Large intestine (tissue), 3 donors: ENCODE measurements at regions not wholly inside any gene's neighbourhood (a gene's known extent, or its start where the extent isn't known, plus 50 kb on each side); places are given as distances from the start of the nearest gene placed in this dataset.

Source experiments
- DNase-seq, 2 donors: peaks; one replicate each; pipeline versions ENCODE4 v3.0.0 to v3.0.0-alpha.2; 2013
- H3K27ac ChIP-seq: one replicate; pipeline ENCODE4 v1.5.1; 2013; ENCODE audit warnings: low read length
- H3K27me3 ChIP-seq: 2 replicates; pipeline ENCODE4 v1.6.1; 2013; ENCODE audit warnings: low read length; ENCODE audit not compliant: control insufficient read depth, insufficient read depth
- H3K36me3 ChIP-seq: 2 replicates; pipeline ENCODE4 v1.6.1; 2013; ENCODE audit warnings: low read length; ENCODE audit not compliant: control insufficient read depth, insufficient read depth
- H3K4me1 ChIP-seq: one replicate; pipeline ENCODE4 v1.6.1; 2013; ENCODE audit warnings: low read length; ENCODE audit not compliant: control insufficient read depth, insufficient read depth
- H3K4me3 ChIP-seq: one replicate; pipeline ENCODE4 v1.5.1; 2013; ENCODE audit warnings: low read length
- H3K9me3 ChIP-seq: one replicate; pipeline ENCODE4 v1.6.1; 2013; ENCODE audit warnings: mild to moderate bottlenecking, low read depth, low read length, moderate library complexity; ENCODE audit not compliant: control insufficient read depth
- WGBS: methylation state at CpG from one replicate; pipeline ENCODE4 v1.1.5; 2013; ENCODE audit warnings: low lambda C conversion rate; ENCODE audit not compliant: insufficient coverage; 5-methylcytosine and 5-hydroxymethylcytosine counted together

GRCh38 chr21:35208810-35209517 lies 159.9 kb upstream of the RUNX1 start:
- peak in 1 of 2 donors; percentile 9 for DNase-seq
- Histone ChIP-seq H3K9me3 (no peaks in the 10 kb centered on the region), H3K4me1 (no peaks in the 10 kb centered on the region), H3K27ac (no peak overlapping the region), H3K27me3 (no peaks in the 10 kb centered on the region), H3K4me3 (no peak overlapping the region), H3K36me3 (no peaks in the 10 kb centered on the region)
- 74% methylated on average over 3 of the region's 7 CpGs for WGBS

GRCh38 chr21:35208104-35208503 lies 159.0 kb upstream of the RUNX1 start:
- H3K36me3 ChIP-seq: no peaks in the 10 kb centered on the region

GRCh38 chr21:35207322-35207721 lies 158.2 kb upstream of the RUNX1 start:
- WGBS: no CpG with 5 or more reads among the region's 9 CpGs
- Histone ChIP-seq H3K4me3 (no peak overlapping the region), H3K36me3 (no peaks in the 10 kb centered on the region), H3K4me1 (no peaks in the 10 kb centered on the region), H3K27me3 (no peaks in the 10 kb centered on the region), H3K9me3 (no peaks in the 10 kb centered on the region), H3K27ac (no peak overlapping the region)
- DNase-seq: no peak

More at GRCh38 chr21:35208104-35208503, 159.0 kb upstream of the RUNX1 start:
- Histone ChIP-seq H3K9me3 (no peaks in the 10 kb centered on the region), H3K4me1 (no peaks in the 10 kb centered on the region), H3K4me3 (no peak overlapping the region), H3K27me3 (no peaks in the 10 kb centered on the region), H3K27ac (no peak overlapping the region)
- 100% methylated on average over 2 of the region's 10 CpGs for WGBS
- DNase-seq: no peak

- whole genome bisulfite sequencing: 100% methylated on average over 1 of the region's 11 CpGs
- no peak overlapping the region for H3K4me3 ChIP-seq
- H3K27ac ChIP-seq: peak overlapping the region; percentile 9
- no peaks in the 10 kb centered on the region for H3K36me3 ChIP-seq
- no peaks in the 10 kb centered on the region for H3K9me3 ChIP-seq
- no peaks in the 10 kb centered on the region for H3K27me3 ChIP-seq
- H3K4me1 ChIP-seq: no peaks in the 10 kb centered on the region
- DNase-seq: peak in 1 of 2 donors; percentile 22
These were observed 157.3 kb upstream of the RUNX1 start for GRCh38 chr21:35206141-35207125.

- peak; percentile 54 to 59 for DNase-seq
- Histone ChIP-seq H3K9me3 (no peaks in the 10 kb centered on the region), H3K27ac (no peak overlapping the region), H3K36me3 (no peaks in the 10 kb centered on the region), H3K4me1 (no peaks in the 10 kb centered on the region), H3K27me3 (no peaks in the 10 kb centered on the region), H3K4me3 (no peak overlapping the region)
- 72% methylated on average over 3 of the region's 19 CpGs for WGBS
These were observed 155.9 kb upstream of the RUNX1 start for GRCh38 chr21:35204850-35205541.

GRCh38 chr21:35204125-35204524 lies 155.0 kb upstream of the RUNX1 start:
- H3K4me3 ChIP-seq: no peak overlapping the region
- H3K4me1 ChIP-seq: no peaks in the 10 kb centered on the region
- H3K9me3 ChIP-seq: no peaks in the 10 kb centered on the region
- no peaks in the 10 kb centered on the region for H3K27me3 ChIP-seq
- DNase-seq: no peak
- no peak overlapping the region for H3K27ac ChIP-seq
- no CpG with 5 or more reads among the region's 7 CpGs for WGBS
- H3K36me3 ChIP-seq: no peaks in the 10 kb centered on the region

- Histone ChIP-seq H3K9me3 (no peaks in the 10 kb centered on the region), H3K27ac (no peak overlapping the region), H3K4me1 (no peaks in the 10 kb centered on the region), H3K27me3 (no peaks in the 10 kb centered on the region), H3K36me3 (no peaks in the 10 kb centered on the region), H3K4me3 (no peak overlapping the region)
- peak in 1 of 2 donors; percentile 42 for DNase-seq
- WGBS: 63% methylated on average over 4 of the region's 11 CpGs
These were observed 154.2 kb upstream of the RUNX1 start for GRCh38 chr21:35203093-35203977.

GRCh38 chr21:35202431-35202830 lies 153.3 kb upstream of the RUNX1 start:
- Histone ChIP-seq H3K27ac (no peak overlapping the region), H3K9me3 (no peaks in the 10 kb centered on the region), H3K27me3 (no peaks in the 10 kb centered on the region), H3K36me3 (no peaks in the 10 kb centered on the region), H3K4me3 (no peak overlapping the region), H3K4me1 (no peaks in the 10 kb centered on the region)
- DNase-seq: no peak

- DNase-seq: no peak
- no peaks in the 10 kb centered on the region for H3K4me1 ChIP-seq
- no peak overlapping the region for H3K27ac ChIP-seq
- H3K4me3 ChIP-seq: no peak overlapping the region
- H3K36me3 ChIP-seq: no peaks in the 10 kb centered on the region
- no peaks in the 10 kb centered on the region for H3K9me3 ChIP-seq
- no peaks in the 10 kb centered on the region for H3K27me3 ChIP-seq
These were observed 152.7 kb upstream of the RUNX1 start for GRCh38 chr21:35201799-35202198.
